ENCODE measurements at regions not wholly inside any gene's neighbourhood (a gene's known extent, or its start where the extent isn't known, plus 50 kb on each side); places are given as distances from the start of the nearest gene placed in this dataset.
"Not testable (repeated sequence)": the region's sequence is repeated elsewhere in the genome, so short reads cannot be mapped to it uniquely, and the experiment has no call there.

DNA sequence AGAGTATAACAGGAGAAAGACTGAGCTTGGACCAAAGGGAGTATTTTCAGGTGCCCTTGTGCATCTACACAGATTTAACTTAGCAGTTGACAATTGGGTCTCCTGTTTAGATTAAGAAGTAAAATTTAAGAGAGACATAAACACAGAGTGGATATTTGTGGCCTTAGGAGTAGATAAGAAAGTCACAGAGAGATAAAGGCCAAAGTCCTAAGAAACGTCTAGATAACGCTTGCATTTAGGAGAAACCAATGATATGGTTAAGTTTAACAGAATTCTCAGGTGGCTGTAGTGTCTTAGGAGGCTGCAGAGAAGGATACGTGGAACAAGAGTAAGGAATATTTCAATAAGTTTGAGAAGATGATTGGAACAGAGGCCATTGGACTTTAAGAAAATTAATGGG lies 155.0 kb upstream of the DAB2 start:
- no peak for DNase-seq

GRCh38 chr5:39578887-39579497 lies 154.2 kb upstream of the DAB2 start:
- no peak for DNase-seq

DNA sequence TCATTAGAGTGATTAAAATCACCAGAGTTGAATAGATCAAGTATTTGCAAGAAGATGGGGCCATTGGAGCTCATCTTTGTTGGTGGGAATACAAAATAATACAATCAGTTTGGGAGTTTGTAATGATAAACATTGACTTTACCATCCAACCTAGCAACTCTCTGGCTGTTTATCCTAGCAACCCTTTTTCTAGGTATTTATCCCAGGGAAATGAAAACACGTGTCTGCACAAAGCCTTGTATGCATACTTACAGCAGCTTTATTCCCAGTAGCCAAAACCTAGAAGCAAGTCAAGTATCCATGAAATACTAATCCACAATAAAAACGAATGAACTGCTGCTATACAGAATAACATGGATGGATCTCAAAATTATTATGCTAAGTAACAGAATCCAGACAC lies 152.7 kb upstream of the DAB2 start:
- no peak for DNase-seq

- no peak for DNase-seq
Observed at GRCh38 chr5:39570403-39571027, 145.7 kb upstream of the DAB2 start.

- DNase-seq: no peak
Observed at GRCh38 chr5:39569857-39570256, 145.1 kb upstream of the DAB2 start.

DNA sequence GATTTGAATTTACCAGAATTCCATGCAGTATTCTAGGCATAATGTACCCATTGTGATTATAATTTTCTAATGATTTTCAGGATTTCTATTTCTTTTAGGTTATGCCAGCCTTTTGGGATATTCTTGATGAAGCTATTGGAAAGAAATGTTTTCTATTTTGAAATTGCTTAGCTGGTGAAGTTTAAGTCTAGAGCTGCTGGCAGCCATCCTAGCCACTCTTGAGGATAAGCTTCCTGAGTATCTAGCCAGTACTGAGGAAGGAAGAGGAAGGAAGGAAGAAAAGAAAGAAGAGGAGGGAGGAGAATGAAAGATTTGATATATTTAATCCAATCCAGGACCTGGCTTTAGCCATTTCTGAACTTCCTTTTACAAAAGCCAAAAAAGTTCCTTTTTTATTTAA lies 142.1 kb upstream of the DAB2 start:
- no peak for DNase-seq

DNA sequence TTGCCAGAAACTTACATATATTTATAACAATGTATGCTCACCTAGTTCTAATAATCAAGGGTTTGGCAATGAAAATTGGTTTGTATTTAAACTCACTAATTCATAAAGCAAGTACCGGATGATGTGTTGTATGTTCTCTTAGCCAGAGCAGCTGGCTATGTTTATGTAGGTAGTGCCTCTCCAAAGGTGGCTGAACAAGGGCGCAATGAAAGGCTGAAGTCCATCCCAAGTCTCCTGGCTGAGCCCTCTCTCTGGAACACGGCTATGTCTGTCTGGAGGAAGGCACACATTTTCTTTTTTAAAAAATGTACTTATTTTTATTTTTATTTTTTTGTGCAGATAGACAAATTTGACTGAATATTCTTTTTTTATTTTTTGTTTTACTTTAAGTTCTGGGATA lies 141.2 kb upstream of the DAB2 start:
- no peak for DNase-seq

GRCh38 chr5:39561421-39561820 lies 136.6 kb upstream of the DAB2 start:
- no peak for DNase-seq

DNA sequence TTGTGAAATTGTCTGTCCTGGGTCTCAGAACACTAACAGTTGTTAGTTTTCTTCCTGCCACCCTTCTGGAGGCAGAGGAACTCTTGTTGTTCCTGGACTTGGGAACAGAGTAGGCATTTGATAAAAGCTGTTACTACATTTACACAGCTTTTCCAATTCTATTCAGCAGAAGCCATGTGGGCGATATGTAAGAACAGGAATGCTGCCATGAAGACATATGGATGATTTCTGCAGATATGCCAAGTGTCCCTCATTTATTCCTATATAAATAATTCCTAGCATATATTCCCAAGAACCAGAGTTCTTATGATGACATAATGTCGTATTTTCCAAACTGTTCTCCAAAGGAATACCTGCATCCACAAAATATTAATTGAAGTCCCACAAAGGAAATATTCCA lies 135.9 kb upstream of the DAB2 start:
- no peak for DNase-seq

DNA sequence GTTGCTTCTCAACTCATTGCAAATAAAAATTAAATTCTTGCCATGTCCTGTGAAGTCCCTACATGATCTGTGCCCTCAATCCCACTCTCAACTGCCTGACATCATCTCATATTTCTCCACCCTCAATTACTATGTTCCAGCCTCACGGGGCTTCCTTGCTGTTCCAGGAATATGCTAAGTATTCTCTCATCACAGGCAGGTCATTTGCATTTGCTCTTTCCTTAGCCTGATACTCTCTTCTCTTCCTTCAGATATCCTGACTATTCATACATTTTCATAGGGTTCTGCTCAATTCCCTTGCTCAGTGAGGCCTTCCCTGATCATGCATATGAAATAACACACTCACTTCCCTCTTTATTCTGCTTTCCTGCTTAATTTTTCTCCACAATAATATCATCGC lies 135.1 kb upstream of the DAB2 start:
- no peak for DNase-seq

DNA sequence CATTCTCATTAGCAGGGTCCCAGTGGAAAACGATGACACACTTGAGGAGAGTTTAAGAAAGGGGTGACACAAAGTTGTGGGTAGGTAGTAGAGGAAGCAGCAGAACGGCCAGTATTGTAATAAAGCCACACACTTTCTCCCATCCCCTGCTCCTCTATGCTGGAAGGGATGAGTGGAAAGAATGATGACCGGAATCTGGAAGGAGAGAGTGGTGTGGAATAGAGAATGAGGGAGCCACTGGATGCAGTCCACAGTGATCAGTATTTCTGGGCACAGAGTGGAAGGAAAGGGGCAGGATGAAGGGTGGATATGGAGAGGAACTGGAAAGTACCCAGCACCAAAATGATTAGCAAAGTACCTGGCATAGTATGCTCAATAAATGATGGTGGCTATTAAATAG lies 133.8 kb upstream of the DAB2 start:
- no peak for DNase-seq

GRCh38 chr5:39555788-39556187 lies 131.0 kb upstream of the DAB2 start:
- DNase-seq: no peak

DNA sequence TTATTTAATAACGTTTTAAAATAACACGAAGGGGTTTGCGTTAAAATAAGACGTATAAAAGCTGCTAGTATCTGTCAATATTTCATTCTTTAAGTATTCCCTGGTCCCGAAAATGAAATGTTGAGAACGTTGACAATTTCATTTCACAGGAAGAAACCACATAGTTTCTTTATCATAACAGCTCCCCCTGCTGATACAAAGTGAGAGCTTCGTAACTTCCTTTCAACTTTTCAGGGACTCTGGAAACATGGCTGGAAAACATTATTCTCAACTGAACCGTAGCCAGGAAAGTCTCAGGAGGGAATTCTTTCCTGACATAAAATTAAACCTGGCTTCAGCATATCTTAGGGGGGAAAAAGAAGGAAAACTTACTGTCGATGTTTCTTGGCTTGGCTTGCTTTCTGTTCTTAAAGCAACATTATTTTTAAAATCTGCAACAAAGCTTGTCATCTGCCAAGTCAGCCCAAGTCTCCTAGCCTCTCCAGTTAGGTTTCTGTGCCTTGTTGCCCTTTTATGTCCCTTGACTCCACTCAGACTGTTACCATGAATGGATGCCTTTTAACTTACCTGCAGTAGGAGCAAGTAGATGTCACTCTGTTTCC lies 122.9 kb upstream of the DAB2 start:
- no peak for DNase-seq

DNA sequence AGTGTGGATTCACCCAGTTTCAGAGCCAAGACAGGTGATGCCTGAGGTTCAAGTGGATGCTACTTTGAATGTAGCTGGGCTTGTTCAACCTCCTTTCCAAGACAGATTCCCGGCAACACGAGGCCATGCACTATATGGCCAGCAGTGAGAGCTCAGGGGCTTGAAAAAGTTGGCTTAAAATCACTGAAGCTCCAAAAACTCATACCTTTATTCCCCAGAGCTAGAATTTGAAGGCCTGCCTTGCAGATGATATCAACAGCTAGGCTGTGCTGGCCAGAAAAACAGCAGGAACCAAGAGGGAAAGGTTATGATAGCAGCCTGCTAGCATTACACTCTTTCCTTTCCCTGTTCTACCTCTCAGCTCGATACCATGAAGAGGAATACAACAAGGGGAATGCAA lies 120.2 kb upstream of the DAB2 start:
- DNase-seq: no peak

GRCh38 chr5:39543335-39543734 lies 118.6 kb upstream of the DAB2 start:
- no peak for DNase-seq

GRCh38 chr5:39542511-39543285 lies 117.9 kb upstream of the DAB2 start:
- DNase-seq: no peak

DNA sequence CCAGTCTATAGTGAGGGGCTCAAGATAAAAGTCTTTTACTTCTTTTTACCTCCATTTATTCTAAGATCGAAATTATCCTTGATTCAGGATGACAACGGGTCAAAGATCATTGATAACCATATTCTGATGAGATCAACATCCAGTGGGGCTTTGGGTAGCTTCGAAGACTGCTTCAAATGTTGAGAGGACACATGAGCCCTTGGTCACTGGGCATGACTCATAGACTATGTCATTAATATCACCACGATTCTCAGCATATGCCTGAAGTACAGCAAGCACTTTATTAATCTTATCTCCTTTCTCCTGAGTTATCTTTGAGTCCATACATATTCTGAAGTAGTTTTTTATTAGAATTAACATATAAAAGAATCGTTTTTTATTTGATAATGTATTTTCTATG lies 117.1 kb upstream of the DAB2 start:
- no peak for DNase-seq

GRCh38 chr5:39539470-39539869 lies 114.7 kb upstream of the DAB2 start:
- no peak for DNase-seq

DNA sequence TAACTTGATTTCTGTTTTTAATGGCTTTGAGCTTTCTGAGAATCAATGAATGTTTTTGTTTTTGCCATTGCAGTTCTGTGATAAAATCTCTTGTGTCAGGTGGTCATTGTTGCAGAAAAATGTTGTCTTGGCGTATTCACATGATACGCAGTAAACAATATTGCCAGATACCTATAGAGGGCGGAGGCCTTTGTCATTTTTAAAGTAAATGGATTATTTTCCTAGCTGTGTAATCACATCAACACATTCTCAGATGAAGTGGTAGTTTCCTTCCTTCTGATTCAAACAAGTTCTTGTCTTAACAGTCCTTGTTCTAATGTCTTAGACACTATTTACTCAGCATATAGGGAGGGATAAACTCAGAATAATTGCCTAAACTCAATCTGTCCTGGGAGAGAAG lies 109.9 kb upstream of the DAB2 start:
- DNase-seq: no peak

DNA sequence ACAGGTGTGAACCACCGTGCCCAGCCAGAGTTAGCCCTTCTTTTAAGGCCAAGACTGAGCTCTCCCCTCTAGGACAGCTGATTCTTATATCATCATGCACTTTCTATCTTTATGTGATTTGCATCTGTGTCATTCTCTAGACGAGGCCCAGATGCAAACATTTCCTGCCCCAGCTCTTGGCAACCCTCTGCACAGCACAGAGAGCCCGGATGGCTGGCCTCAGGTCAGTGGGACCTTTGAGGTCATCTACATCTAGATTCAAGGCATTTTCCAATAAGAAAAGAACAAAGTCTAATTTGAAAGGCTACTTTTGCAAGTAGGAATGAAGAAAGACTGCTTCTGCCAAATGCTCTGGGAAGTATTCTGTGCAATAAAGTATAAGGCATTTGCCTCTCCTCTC lies 109.0 kb upstream of the DAB2 start:
- no peak for DNase-seq

GRCh38 chr5:39532511-39532910 lies 107.7 kb upstream of the DAB2 start:
- no peak for DNase-seq

DNA sequence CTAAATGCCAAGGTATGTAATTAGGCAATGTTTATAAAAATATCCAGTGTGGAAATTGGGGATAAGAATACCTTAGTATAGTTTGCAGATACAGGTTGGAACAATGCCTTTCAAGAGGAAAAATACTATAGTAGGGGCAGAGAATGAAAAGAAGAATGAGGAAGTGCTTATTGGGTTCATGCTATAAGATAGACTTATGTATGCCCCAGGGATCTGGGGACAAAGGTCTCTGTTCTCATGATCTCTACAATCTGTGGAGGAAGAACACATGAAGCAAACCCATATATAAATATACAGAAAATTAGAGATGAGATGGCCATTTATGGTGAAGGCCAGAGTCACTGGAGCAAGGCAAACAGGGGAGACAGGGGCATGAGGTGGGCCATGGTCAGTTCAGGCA lies 106.5 kb upstream of the DAB2 start:
- DNase-seq: no peak

DNA sequence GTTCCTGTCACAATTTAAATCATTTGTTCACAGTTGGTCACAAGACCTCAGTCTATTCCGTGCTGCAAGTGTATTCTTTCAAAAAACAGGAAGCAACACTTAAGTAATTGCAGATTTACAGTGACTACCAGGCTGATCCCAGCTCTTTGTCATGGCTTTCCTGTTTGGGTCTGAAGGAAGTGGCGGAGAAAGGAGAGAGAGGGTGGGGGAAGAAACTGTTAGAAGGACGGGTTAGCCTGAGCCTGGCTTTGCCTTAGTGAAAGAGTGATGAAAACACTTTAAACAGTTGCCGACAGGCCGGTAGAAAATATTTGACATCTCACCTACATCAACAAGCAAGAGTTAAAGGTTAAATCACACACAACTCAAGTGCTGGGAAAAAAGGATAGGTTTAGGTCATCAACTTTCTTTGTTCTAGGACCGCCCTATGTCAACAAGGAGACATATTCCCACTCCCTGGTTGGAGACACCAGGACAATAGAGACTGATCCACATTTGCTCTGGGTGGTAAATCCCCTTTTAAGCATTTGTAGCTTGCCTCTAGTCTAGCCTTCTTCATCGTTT lies 102.2 kb upstream of the DAB2 start:
- DNase-seq: no peak

DNA sequence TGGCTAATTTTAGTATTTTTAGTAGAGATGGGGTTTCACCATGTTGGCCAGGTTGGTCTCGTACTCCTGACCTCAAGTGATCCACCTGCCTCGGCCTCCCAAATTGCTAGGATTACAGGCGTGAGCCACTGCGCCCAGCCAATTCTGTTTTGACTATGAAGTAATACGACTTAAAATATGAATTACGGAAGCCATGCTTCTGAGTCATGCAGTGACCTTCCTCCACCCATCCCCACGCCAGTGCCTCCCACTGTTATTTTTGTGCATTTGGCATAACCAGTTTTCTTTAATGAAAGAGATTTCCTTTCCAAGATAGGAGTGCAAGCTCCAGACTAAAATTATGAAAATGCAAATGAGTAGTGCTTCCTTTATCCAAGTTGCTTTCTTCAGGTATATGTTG lies 101.0 kb upstream of the DAB2 start:
- not testable (repeated sequence) for DNase-seq

Measured in activated T-cell treated with anti-CD3 and anti-CD28 coated beads, Interleukin-2, amount 50 U/mL, for 48 hours (primary cell).